ENCODE measurements at regions not wholly inside any gene's neighbourhood (a gene's known extent, or its start where the extent isn't known, plus 50 kb on each side); places are given as distances from the start of the nearest gene placed in this dataset.

GRCh38 chr12:24025153-24025798, 75.8 kb upstream of the SOX5 start:
- DNase-seq, result no peak

GRCh38 chr12:24023081-24023480, 73.6 kb upstream of the SOX5 start:
- DNase-seq, result no peak

GRCh38 chr12:24021164-24021502, 71.7 kb upstream of the SOX5 start:
- no peak for DNase-seq

GRCh38 chr12:24020397-24021163, 71.1 kb upstream of the SOX5 start:
- DNase-seq, result no peak

- no peak for DNase-seq
These were observed 66.3 kb upstream of the SOX5 start for GRCh38 chr12:24015833-24016160.

GRCh38 chr12:24014915-24015832, 65.7 kb upstream of the SOX5 start:
- no peak for DNase-seq

- DNase-seq, result no peak
These were observed 64.8 kb upstream of the SOX5 start for GRCh38 chr12:24014240-24014639.

GRCh38 chr12:24012528-24012927, 63.1 kb upstream of the SOX5 start:
- no peak for DNase-seq

GRCh38 chr12:24011927-24012507, 62.5 kb upstream of the SOX5 start:
- DNase-seq, result no peak

GRCh38 chr12:24008166-24008565, 58.7 kb upstream of the SOX5 start:
- no peak for DNase-seq

Measured in NCI-H187 treated with DMSO at 0.1 percent for 48 hours (cell line).